Right renal pelvis (tissue), 4 donors: ENCODE measurements at regions not wholly inside any gene's neighbourhood (a gene's known extent, or its start where the extent isn't known, plus 50 kb on each side); places are given as distances from the start of the nearest gene placed in this dataset.
"Not testable (repeated sequence)": the region's sequence is repeated elsewhere in the genome, so short reads cannot be mapped to it uniquely, and the experiment has no call there.

Experiments used
- DNase-seq, 4 donors: peaks; one replicate each; pipeline ENCODE4 v3.0.0-alpha.2; 2013; ENCODE audit warnings: low read depth in 4 of 4, low spot score in 3 of 4, missing footprints in 1 of 4

GRCh38 chr2:120637847-120638246 lies 97.8 kb upstream of the GLI2 start:
- no peak for DNase-seq

- DNase-seq: no peak
Measured at GRCh38 chr2:120638450-120638849, 97.2 kb upstream of the GLI2 start.

DNA sequence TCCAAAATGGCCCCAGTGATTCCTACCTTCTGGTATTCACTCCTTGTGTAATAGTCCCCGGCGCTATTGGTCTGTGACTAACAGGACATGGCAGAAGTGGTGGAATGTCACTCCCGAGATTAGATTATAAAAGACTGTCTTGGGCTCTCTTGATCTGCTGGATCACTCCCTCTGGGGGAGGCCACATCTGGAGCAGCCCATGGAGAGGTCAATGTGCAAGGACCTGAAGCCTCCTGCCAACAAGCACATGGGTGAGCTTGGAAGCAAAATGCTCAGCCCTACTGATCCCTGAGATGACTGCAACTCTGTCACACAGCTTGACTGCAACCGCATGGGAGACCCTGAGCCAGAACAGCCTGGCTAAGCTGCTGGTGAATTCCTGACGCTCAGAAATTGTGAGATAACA lies 94.3 kb upstream of the GLI2 start:
- DNase-seq: no peak

- no peak for DNase-seq
Measured at GRCh38 chr2:120642646-120643045, 93.0 kb upstream of the GLI2 start.

- no peak for DNase-seq
Measured at GRCh38 chr2:120646994-120647393, 88.7 kb upstream of the GLI2 start.

- DNase-seq: no peak
Measured at GRCh38 chr2:120647487-120647886, 88.2 kb upstream of the GLI2 start.

- not testable (repeated sequence) for DNase-seq
Measured at GRCh38 chr2:120649381-120649780, 86.3 kb upstream of the GLI2 start.

GRCh38 chr2:120650022-120650644 lies 85.5 kb upstream of the GLI2 start:
- no peak for DNase-seq

DNA sequence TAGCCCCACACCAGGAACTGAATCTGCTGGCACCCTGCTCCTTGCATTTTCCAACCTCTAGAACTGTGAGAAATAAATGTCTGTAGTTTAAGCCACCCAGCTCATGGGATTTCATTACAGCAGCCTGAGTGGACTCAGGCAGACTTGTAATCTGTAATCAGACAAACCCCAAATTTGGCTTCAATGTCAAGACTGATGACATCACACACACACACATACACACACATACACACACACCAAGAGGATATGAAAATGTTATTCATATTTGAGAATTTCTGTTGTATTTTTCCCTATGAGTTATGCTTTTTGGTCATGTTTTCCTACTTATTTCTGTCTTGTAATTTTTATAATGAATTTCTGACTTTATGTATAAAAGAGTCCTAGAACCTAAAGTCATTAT lies 83.8 kb upstream of the GLI2 start:
- DNase-seq: no peak

GRCh38 chr2:120653046-120653445 lies 82.6 kb upstream of the GLI2 start:
- DNase-seq: no peak

DNA sequence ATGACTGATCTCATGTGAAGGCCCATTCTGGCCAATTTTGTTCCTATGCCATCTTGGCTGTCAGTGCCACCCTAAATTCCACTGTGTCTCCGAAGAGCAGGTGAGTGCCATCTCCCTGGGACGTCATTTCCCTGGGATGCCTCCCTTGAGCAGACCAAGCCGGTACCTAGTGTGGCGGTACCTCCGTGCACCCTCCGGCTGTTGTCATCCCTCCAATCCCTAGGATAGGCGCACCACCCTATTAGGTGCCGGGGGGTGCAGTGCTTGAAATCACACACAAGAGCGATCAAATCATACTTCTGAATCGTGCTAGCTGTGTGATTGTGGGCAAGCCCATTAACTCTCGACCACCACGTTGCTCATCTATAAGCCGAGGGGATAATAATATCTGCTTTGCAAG lies 81.8 kb upstream of the GLI2 start:
- DNase-seq: no peak

DNA sequence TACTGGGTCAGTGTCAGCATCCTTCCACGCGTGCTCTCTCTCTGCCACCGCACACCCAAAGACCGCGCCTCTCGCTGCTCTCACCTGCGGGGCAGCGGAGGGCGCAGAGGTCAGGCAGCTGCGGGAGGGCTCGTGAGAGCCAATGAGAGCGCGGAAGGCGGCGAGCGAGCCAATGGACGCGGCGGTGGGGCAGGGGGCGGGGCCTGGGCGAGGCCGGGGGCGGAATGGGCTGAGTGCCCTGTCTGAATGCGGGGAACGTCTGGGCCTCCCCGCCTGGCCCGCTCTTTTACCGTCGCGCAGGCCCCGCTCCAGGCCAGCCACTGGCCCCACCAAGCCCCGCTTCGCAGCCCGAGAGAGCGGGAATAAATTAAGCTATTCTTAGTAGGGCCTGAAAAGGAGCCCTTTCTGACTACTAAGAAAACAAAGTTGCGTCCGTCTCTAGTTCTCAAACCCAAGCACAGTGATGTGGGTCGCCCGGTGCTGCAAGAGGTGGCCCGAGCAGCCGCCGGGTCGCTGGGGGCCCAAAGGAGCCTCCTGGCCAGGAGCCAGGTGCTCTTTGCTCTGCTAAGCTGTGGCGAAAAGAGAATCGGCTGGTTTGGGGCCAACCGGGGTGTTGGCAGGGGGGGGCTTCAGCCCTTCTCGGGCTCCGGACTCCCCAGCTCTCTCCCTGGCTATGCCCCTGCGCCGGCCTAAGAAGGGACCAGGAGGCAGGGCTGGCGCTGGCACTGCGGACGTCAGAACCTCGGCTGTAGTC lies 81.1 kb upstream of the GLI2 start:
- DNase-seq: no peak

GRCh38 chr2:120656273-120656950 lies 79.3 kb upstream of the GLI2 start:
- no peak for DNase-seq

GRCh38 chr2:120658042-120658769 lies 77.5 kb upstream of the GLI2 start:
- no peak for DNase-seq

- DNase-seq: no peak
Measured at GRCh38 chr2:120658770-120659158, 76.9 kb upstream of the GLI2 start.

GRCh38 chr2:120659275-120659977 lies 76.2 kb upstream of the GLI2 start:
- DNase-seq: no peak

DNA sequence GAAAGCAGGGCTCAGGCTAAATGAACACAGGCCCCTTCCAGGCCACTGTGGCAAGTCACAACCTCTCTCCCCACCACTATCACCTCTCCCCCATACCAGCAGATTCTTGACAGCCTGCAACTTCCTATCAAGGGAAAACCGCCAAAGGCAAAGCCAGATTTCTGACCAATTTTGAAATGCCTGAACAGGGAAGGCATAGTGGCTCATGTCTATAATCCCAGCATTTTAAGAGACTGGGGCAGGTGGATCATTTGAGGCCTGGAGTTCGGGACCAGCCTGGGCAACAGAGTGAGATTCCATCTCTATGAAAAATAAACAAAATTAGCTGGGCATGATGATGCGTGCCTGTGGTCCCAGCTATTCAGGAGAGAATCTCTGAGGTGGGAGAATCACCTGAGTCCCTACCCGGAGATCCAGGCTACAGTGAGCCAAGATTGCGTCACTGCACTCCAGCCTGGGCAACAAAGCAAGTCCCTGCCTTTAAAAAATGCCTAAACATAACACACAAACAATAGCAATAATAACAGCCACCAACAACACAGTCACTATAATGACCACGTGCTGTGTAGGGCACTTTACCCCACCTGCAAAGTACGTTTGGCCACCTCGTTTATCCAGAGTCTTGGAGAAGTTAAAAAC lies 75.5 kb upstream of the GLI2 start:
- DNase-seq: no peak

DNA sequence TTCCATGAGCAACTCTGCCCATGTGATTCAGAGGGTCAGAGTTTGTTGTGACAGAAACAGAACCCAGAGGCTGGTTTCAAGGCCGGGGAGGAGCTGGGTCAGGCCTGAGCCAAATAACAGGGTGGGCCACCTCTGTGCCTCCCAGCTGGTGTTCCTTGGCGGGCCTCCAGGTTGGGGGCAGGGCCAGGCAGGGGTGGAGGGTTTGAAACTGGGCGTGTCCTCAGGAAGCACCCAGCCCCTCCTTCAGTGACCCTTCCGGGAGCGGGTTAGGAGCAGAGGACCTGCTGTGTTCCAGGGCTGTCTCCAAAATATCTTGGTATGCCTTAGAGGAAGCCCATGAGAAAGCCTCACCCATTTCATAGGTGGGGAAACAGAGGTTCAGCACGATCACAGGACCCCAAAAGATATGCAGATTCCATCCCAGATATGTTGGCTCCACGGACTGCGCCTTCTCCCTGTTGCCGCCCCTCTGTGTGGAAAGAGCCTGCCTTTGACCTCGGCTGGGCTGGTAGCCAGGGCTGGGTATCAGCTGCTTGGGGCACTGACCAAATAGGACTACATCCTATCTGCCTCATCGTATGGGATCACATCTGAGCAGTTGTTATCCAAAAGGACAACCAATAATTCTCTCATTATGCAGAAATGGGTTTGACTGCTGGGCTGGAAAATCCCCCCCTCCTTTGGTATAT lies 74.8 kb upstream of the GLI2 start:
- DNase-seq: no peak

- no peak for DNase-seq
Measured at GRCh38 chr2:120661551-120661950, 74.1 kb upstream of the GLI2 start.

- DNase-seq: no peak
Measured at GRCh38 chr2:120662046-120662445, 73.6 kb upstream of the GLI2 start.
